ENCODE measurements at regions not wholly inside any gene's neighbourhood (a gene's known extent, or its start where the extent isn't known, plus 50 kb on each side); places are given as distances from the start of the nearest gene placed in this dataset.

DNA sequence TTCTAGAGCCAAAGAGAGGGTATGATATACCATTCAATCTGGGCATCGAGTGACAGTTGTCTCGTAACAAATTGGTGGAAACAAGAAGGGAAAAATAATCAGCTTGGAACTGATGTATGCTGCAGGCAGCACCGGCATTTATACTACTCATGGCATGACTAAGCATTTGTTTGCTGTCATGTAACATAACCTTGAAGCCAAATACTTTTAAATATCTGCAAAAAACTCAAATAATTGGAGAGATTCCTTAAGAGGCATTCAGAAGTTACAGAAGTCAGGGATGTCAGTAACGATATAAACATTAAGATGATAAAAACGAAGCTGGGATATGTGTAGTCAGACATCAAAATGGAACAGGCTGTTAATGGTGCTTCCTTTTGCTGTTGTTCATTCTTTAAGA lies 157.3 kb upstream of the MMADHC start:
- Mint-ChIP-seq H3K9me3 (ENCODE audit: low read depth) (peaks cover 6% of the 10 kb centered on the region), H3K27ac (no peak overlapping the region), H3K36me3 (ENCODE audit: insufficient read depth) (no peaks in the 10 kb centered on the region), H3K4me3 (ENCODE audit: low read depth) (no peak overlapping the region), H3K4me1 (ENCODE audit: low read depth) (peaks cover 10% of the 10 kb centered on the region), H3K27me3 (no peaks in the 10 kb centered on the region)
- no peak for DNase-seq (ENCODE audit: low spot score, unreplicated experiment)
- TF ChIP-seq, protein P1, sequence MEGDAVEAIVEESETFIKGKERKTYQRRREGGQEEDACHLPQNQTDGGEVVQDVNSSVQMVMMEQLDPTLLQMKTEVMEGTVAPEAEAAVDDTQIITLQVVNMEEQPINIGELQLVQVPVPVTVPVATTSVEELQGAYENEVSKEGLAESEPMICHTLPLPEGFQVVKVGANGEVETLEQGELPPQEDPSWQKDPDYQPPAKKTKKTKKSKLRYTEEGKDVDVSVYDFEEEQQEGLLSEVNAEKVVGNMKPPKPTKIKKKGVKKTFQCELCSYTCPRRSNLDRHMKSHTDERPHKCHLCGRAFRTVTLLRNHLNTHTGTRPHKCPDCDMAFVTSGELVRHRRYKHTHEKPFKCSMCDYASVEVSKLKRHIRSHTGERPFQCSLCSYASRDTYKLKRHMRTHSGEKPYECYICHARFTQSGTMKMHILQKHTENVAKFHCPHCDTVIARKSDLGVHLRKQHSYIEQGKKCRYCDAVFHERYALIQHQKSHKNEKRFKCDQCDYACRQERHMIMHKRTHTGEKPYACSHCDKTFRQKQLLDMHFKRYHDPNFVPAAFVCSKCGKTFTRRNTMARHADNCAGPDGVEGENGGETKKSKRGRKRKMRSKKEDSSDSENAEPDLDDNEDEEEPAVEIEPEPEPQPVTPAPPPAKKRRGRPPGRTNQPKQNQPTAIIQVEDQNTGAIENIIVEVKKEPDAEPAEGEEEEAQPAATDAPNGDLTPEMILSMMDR (IDR thresholded peaks at IDR 0.05; ENCODE audit: unreplicated experiment) = no peak

DNA sequence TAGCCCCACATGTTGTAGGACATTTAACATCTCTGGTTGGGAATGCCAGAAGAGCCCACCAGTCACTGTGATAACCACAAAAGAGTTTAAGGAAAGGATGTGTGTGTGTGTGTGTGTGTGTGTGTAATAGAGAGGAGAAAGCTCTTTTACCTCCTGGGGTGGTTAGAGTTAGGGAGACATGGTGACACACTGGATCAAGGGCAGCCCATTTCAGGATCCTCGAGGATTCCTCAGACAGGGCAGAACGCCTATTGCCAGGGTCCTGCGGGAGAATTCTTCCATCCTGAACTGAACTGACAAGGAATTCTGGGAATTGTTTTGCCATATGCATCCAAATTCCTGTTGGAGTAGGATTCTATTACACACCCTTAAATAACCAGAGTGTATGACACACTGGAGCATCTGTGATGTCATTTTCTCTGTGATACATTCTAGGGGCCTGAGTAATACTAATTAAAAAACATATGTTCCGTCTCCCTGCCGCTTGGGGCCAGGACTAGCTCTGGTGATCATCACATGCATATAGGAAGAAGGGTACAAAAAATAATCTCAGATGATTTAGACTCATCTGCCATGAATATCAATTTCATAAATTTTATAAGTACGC lies 156.4 kb upstream of the MMADHC start:
- no peaks in the 10 kb centered on the region for H3K27me3 Mint-ChIP-seq
- TF ChIP-seq, protein P1 (IDR thresholded peaks at IDR 0.05; ENCODE audit: unreplicated experiment) = no peak
- H3K9me3 Mint-ChIP-seq (ENCODE audit: low read depth) = peaks cover 6% of the 10 kb centered on the region
- H3K36me3 Mint-ChIP-seq (ENCODE audit: insufficient read depth) = no peaks in the 10 kb centered on the region
- H3K4me3 Mint-ChIP-seq (ENCODE audit: low read depth) = no peak overlapping the region
- no peak overlapping the region for H3K27ac Mint-ChIP-seq
- DNase-seq (ENCODE audit: low spot score, unreplicated experiment) = no peak
- H3K4me1 Mint-ChIP-seq (ENCODE audit: low read depth) = peaks cover 10% of the 10 kb centered on the region

DNA sequence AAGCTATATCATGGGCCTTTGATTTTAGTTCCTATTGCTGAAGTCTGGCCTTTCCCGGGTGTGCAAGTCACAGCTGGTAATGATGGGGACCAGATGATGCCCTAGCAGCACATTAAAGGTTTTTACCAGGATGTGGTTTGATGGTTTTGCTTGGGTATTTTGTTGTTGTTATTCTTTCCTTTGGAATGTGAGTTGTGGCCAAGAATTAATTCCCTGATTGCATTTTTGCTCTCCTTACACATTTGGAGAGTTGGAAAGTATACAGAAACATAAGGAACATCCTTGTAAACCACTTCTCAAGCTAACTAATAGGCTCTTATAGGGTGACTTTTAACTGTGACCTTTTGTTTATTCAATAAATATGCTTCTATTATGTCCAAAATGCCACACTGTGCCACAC lies 154.1 kb upstream of the MMADHC start:
- no peak for DNase-seq (ENCODE audit: low spot score, unreplicated experiment)
- peaks cover 2% of the 10 kb centered on the region for H3K36me3 Mint-ChIP-seq (ENCODE audit: insufficient read depth)
- H3K27ac Mint-ChIP-seq = no peak overlapping the region
- peaks cover 10% of the 10 kb centered on the region for H3K4me1 Mint-ChIP-seq (ENCODE audit: low read depth)
- H3K27me3 Mint-ChIP-seq = no peaks in the 10 kb centered on the region
- TF ChIP-seq, protein P1 (IDR thresholded peaks at IDR 0.05; ENCODE audit: unreplicated experiment) = no peak
- no peak overlapping the region for H3K4me3 Mint-ChIP-seq (ENCODE audit: low read depth)
- peaks cover 2% of the 10 kb centered on the region for H3K9me3 Mint-ChIP-seq (ENCODE audit: low read depth)

DNA sequence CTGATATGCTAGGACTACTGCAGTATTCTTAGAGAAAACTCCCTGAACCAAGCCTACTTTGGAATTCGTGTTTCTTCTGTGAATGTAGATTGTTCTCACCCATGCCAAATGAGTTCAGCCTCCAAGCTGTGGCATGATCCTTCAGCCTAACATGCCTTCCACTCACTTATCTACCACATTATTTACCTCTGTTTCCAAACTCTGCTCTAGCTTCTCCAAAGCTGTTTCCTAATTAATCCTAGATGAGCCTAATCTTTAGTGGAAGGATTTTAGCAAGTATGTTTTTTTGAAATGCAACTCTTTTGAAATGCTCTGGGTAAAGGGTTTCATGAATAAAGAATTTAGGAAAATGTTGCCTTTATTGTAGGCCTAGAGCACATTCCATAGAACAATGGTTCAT lies 152.9 kb upstream of the MMADHC start:
- no peak overlapping the region for H3K4me3 Mint-ChIP-seq (ENCODE audit: low read depth)
- peaks cover 5% of the 10 kb centered on the region for H3K36me3 Mint-ChIP-seq (ENCODE audit: insufficient read depth)
- DNase-seq (ENCODE audit: low spot score, unreplicated experiment) = no peak
- H3K27me3 Mint-ChIP-seq = no peaks in the 10 kb centered on the region
- H3K27ac Mint-ChIP-seq = no peak overlapping the region
- H3K4me1 Mint-ChIP-seq (ENCODE audit: low read depth) = peaks cover 6% of the 10 kb centered on the region
- TF ChIP-seq, protein P1 (IDR thresholded peaks at IDR 0.05; ENCODE audit: unreplicated experiment) = no peak
- H3K9me3 Mint-ChIP-seq (ENCODE audit: low read depth) = peaks cover 6% of the 10 kb centered on the region

DNA sequence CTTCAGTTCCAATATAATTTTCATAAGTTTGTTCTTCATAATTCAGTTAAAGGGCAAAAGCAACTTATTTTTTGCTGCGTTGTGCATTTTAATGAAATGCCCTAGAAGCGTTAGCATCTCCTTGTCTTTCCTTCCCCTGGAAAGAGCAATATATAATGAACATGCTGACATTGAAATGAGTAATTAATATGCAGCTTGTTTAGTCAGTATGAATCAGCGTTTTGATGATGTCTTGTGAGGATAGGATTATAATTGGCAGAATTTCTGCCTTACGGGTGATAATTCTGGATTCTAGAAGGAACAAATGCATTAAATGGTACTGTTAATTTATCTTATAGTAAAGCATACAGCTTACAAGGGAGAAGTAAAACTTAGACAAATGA lies 152.3 kb upstream of the MMADHC start:
- Mint-ChIP-seq H3K27ac (no peak overlapping the region), H3K27me3 (no peaks in the 10 kb centered on the region), H3K9me3 (ENCODE audit: low read depth) (peaks cover 6% of the 10 kb centered on the region), H3K4me1 (ENCODE audit: low read depth) (peaks cover 2% of the 10 kb centered on the region), H3K4me3 (ENCODE audit: low read depth) (no peak overlapping the region), H3K36me3 (ENCODE audit: insufficient read depth) (peaks cover 5% of the 10 kb centered on the region)
- TF ChIP-seq, protein P1 (IDR thresholded peaks at IDR 0.05; ENCODE audit: unreplicated experiment) = no peak
- no peak for DNase-seq (ENCODE audit: low spot score, unreplicated experiment)
